ENCODE measurements at regions not wholly inside any gene's neighbourhood (a gene's known extent, or its start where the extent isn't known, plus 50 kb on each side); places are given as distances from the start of the nearest gene placed in this dataset.

DNA sequence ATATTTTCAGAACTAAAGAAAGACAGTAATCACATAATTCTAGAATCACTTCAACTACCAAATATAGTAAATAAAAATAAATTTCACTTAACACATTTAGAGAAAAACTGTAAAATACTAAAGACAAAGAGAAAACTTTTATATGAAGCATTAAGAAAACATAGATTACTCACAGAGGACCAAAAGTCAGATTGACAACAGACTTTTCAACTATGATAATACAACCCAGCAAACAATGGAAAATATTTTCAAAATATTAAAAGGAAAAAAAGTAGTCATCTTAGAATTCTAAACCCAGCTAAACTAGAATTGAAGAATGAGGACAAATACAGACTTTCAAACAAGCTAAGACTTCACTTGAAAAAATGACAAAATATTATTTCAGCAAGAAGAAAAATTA lies 164.8 kb upstream of the ARID1B start:
- CTCF ChIA-PET = no interaction called here
- FAIRE-seq = no peak
- POLR2A ChIA-PET = no interaction called here

DNA sequence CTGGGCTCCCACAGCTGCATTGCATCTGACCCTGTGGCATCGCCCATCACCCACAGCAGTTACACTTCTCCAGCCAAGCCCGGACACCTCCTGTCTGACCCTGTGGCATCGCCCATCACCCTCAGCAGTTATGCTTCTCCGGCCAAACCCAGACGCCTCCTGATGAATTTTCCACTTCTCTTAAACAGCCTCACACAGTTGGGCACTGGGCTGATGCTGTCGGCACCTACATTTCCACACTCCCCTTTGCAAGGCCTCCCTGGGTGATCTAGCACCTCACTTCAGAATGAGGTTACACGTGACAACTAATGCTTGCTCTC lies 175.2 kb upstream of the ARID1B start:
- H3K4me3 ChIP-seq = no peak overlapping the region
- WGBS (ENCODE audit: missing lambda C conversion rate) = 84% methylated on average over 6 of the region's 7 CpGs
- ChIA-PET POLR2A (no interaction called here), CTCF (no interaction called here)
- TF ChIP-seq NR3C1 (IDR thresholded peaks at IDR 0.05) (no peak), CBX8 (IDR thresholded peaks at IDR 0.05) (no peak), ZNF302 (CRISPR knock-in tag; IDR thresholded peaks at IDR 0.05) (no peak), NPAS2 (CRISPR knock-in tag; IDR thresholded peaks at IDR 0.05; ENCODE audit: borderline replicate concordance) (no peak), FOSL2 (IDR thresholded peaks at IDR 0.05) (no peak), FOSL2 (CRISPR knock-in tag; IDR thresholded peaks at IDR 0.05) (no peak), ZC3H11A (IDR thresholded peaks at IDR 0.05) (no peak), FOXS1 (CRISPR knock-in tag; IDR thresholded peaks at IDR 0.05) (no peak), RARB (CRISPR knock-in tag; IDR thresholded peaks at IDR 0.05) (no peak), HOXB13 (CRISPR knock-in tag; IDR thresholded peaks at IDR 0.05; ENCODE audit: low read depth) (no peak), POLR2AphosphoS2 (conservative IDR thresholded peaks at IDR 0.05; ENCODE audit: low read length) (no peak)
- TF ChIP-seq, protein P1, sequence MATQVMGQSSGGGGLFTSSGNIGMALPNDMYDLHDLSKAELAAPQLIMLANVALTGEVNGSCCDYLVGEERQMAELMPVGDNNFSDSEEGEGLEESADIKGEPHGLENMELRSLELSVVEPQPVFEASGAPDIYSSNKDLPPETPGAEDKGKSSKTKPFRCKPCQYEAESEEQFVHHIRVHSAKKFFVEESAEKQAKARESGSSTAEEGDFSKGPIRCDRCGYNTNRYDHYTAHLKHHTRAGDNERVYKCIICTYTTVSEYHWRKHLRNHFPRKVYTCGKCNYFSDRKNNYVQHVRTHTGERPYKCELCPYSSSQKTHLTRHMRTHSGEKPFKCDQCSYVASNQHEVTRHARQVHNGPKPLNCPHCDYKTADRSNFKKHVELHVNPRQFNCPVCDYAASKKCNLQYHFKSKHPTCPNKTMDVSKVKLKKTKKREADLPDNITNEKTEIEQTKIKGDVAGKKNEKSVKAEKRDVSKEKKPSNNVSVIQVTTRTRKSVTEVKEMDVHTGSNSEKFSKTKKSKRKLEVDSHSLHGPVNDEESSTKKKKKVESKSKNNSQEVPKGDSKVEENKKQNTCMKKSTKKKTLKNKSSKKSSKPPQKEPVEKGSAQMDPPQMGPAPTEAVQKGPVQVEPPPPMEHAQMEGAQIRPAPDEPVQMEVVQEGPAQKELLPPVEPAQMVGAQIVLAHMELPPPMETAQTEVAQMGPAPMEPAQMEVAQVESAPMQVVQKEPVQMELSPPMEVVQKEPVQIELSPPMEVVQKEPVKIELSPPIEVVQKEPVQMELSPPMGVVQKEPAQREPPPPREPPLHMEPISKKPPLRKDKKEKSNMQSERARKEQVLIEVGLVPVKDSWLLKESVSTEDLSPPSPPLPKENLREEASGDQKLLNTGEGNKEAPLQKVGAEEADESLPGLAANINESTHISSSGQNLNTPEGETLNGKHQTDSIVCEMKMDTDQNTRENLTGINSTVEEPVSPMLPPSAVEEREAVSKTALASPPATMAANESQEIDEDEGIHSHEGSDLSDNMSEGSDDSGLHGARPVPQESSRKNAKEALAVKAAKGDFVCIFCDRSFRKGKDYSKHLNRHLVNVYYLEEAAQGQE (IDR thresholded peaks at IDR 0.05) = no peak
- DNase-seq (ENCODE audit: low read depth in 1 of 2, low spot score in 1 of 2) (no peak), FAIRE-seq (no peak), ATAC-seq (no peak)
- H3K27ac ChIP-seq = no peak overlapping the region
- H3K4me2 ChIP-seq = no peak overlapping the region
- H3K9me3 ChIP-seq = peaks cover 5% of the 10 kb centered on the region; the same call in 2 of the 3 replicates
- no peaks in the 10 kb centered on the region for H3K4me1 ChIP-seq

More for the DNA sequence above, 164.8 kb upstream of the ARID1B start:
- Histone ChIP-seq H3K4me3 (no peak overlapping the region), H3K9me3 (peaks cover 8% of the 10 kb centered on the region; the same call in 1 of the 3 replicates), H3K4me1 (no peaks in the 10 kb centered on the region), H3K27ac (no peak overlapping the region), H3K4me2 (no peak overlapping the region)
- ATAC-seq (no peak), DNase-seq (ENCODE audit: low read depth in 1 of 2, low spot score in 1 of 2) (no peak)
- TF ChIP-seq ZSCAN20 (CRISPR knock-in tag; IDR thresholded peaks at IDR 0.05) = no peak
- TF ChIP-seq, protein P2, sequence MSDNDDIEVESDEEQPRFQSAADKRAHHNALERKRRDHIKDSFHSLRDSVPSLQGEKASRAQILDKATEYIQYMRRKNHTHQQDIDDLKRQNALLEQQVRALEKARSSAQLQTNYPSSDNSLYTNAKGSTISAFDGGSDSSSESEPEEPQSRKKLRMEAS (IDR thresholded peaks at IDR 0.05) = no peak

DNA sequence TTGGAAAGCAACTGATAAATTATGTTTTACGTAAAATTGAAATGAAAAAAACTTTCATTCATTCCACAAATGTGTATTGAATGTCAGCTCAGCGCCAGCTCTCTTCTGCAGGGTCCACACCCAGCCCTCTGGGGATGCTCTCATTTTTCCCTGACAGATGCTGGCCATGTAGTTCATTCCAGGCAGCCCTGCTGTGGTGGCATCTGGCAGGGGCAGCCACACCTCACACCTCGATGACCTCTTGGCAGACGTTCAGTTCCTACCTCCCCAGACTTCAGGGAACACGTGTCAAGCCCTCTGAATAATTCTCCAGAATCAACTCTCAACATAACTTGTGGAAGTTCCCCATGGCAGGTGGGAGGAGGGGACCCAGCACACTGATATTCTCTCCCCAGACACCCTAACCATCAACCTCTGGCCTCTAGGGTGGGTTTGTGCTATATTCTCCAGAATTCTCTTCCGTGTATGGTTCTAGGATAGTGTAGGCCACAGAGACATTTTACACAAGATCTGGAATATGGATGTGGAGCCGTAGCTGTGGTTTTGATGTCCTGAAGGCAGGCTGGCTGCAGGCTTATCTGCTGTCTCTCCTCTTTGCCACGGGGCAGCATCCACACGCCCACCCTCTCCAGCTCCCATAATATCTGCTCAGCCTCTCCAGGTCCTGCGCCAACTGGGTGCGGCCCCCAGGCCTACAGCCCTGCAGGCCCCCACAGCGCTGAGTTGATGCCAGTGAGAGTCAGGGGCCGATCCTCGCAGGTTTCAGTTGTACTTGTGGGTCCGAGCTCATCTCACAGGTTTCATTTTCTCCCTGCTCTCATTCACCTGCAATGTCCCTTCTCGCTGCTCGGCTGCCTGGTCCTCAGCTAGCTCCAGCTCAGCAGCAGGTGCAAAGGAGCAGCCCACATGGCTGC lies 175.8 kb upstream of the ARID1B start:
- CTCF ChIA-PET = interaction anchor here (0.5 kb wide), 1 partner anchor 1789 kb away, joined by 3 read pairs; no protein-coding TSS in a partner anchor
- ATAC-seq = no peak

DNA sequence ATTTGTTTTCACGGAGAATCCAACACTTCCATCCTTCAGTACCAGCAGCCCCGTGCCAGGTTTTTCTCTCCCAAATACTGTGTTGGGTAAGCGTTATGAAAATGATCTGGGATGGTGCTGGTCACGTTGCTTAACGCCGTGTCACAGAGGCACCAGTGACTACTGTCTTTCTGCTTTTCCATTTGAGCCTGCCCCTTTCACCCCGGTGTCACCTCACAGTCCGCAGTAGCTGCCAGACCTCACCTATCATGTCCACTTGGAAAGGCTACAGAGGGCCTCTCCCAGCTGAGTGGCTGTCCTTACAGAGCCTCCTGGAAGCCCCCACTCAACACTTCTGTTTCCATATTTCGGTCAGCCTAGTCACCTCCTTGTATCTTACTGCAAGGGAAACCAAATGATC lies 176.5 kb upstream of the ARID1B start:
- FAIRE-seq = no peak

More for the DNA sequence above, 175.8 kb upstream of the ARID1B start:
- WGBS (ENCODE audit: missing lambda C conversion rate) = 66% methylated on average over 11 of the region's 17 CpGs
- no peaks in the 10 kb centered on the region for H3K4me1 ChIP-seq
- H3K4me2 ChIP-seq = no peak overlapping the region
- POLR2A ChIA-PET = no interaction called here
- peaks cover 5% of the 10 kb centered on the region; the same call in 2 of the 3 replicates for H3K9me3 ChIP-seq
- TF ChIP-seq, protein P3, sequence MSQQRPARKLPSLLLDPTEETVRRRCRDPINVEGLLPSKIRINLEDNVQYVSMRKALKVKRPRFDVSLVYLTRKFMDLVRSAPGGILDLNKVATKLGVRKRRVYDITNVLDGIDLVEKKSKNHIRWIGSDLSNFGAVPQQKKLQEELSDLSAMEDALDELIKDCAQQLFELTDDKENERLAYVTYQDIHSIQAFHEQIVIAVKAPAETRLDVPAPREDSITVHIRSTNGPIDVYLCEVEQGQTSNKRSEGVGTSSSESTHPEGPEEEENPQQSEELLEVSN (IDR thresholded peaks at IDR 0.05; ENCODE audit: borderline replicate concordance, low read depth) = no peak
- FAIRE-seq (no peak), DNase-seq (ENCODE audit: low read depth in 1 of 2, low spot score in 1 of 2) (no peak)
- H3K4me3 ChIP-seq = no peak overlapping the region
- H3K27ac ChIP-seq = no peak overlapping the region

More for the DNA sequence above, 176.5 kb upstream of the ARID1B start:
- ChIA-PET POLR2A (no interaction called here), CTCF (no interaction called here)
- ATAC-seq (no peak), DNase-seq (ENCODE audit: low read depth in 1 of 2, low spot score in 1 of 2) (no peak)
- Histone ChIP-seq H3K27ac (no peak overlapping the region), H3K4me1 (no peaks in the 10 kb centered on the region), H3K4me2 (no peak overlapping the region), H3K4me3 (no peak overlapping the region), H3K9me3 (peaks cover 5% of the 10 kb centered on the region; the same call in 2 of the 3 replicates)
- TF ChIP-seq KDM1A (IDR thresholded peaks at IDR 0.05; ENCODE audit: low read depth) (no peak), MAZ (IDR thresholded peaks at IDR 0.05; ENCODE audit: borderline replicate concordance, low read depth, low read length) (no peak), NPAS2 (CRISPR knock-in tag; IDR thresholded peaks at IDR 0.05; ENCODE audit: borderline replicate concordance) (no peak)
- 78% methylated on average over 9 of the region's 9 CpGs for WGBS (ENCODE audit: missing lambda C conversion rate)

All from A549 (cell line).